HepG2 (cell line): ENCODE measurements at regions not wholly inside any gene's neighbourhood (a gene's known extent, or its start where the extent isn't known, plus 50 kb on each side); places are given as distances from the start of the nearest gene placed in this dataset.

Experiments
- ATAC-seq: fragments of 200-7000 bp; cut with Tn5 transposase; 3 replicates; pipeline ENCODE4 v1.9.1; 2020; ENCODE audit warnings: mild to moderate bottlenecking, moderate library complexity
- BruUV-seq: library from RNA; stranded (reverse); fragments of 400-500 nt; replicated peaks from 2 replicates; lab custom pipeline; 2021; lab: Mats Ljungman, UMichigan
- CTCF ChIA-PET: fragments of 300-600 bp; formaldehyde crosslinking; extraction: SDS; loops from one replicate; lab custom pipeline; 2021; ENCODE audit warnings: low total read pairs, inconsistent platforms, low intra/inter-chr PET ratio; lab: Yijun Ruan, JAX
- POLR2A ChIA-PET: fragments of 350-600 bp; sonication (Branson Sonifier 250); formaldehyde crosslinking; loops from one replicate; lab custom pipeline; 2020; ENCODE audit warnings: antibody characterized with exemption, inconsistent platforms; lab: Yijun Ruan, JAX
- DNase-seq: peaks from one replicate; pipeline ENCODE4 v3.0.0-alpha.2; 2015; ENCODE audit warnings: low spot score
- FAIRE-seq: peaks from 3 replicates; lab custom pipeline; 2011; peaks lifted over from hg19 to GRCh38; lab: Jason Lieb, UNC
- H2AFZ ChIP-seq: one replicate; pipeline ENCODE4 v1.6.1; 2011; ENCODE audit warnings: low read length, inconsistent platforms
- H3K27ac ChIP-seq: fragments of 300-600 bp; 3 replicates; pipeline ENCODE4 v1.8.0; 2011; ENCODE audit warnings: mixed run types, mild to moderate bottlenecking, mixed read lengths, low read length, inconsistent platforms; ENCODE audit not compliant: insufficient read depth; ENCODE audit errors: extremely low read length
- H3K27me3 ChIP-seq, 2 experiments: fragments of 200-600 bp in 1 of 2; 2 replicates in 1 of 2; 3 replicates in 1 of 2; pipeline versions ENCODE4 v1.6.0 to v1.8.0; 2011; ENCODE audit warnings: low read length in 2 of 2, mild to moderate bottlenecking in 2 of 2, moderate library complexity in 2 of 2, inconsistent platforms in 1 of 2; ENCODE audit not compliant: insufficient read depth in 2 of 2, control insufficient read depth in 1 of 2
- H3K36me3 ChIP-seq, 2 experiments: fragments of 200-600 bp in 1 of 2; replicated peaks in 1 of 2; 2 replicates in 1 of 2; 3 replicates in 1 of 2; pipeline versions ENCODE4 v1.5.1 to v1.8.0; 2011; ENCODE audit warnings: low read length in 2 of 2, inconsistent platforms in 1 of 2; ENCODE audit not compliant: insufficient read depth in 2 of 2, control insufficient read depth in 1 of 2
- H3K4me1 ChIP-seq: 2 replicates; pipeline ENCODE4 v1.5.1; 2012; ENCODE audit warnings: low read length, inconsistent platforms; ENCODE audit not compliant: insufficient read depth
- H3K4me2 ChIP-seq: 2 replicates; pipeline ENCODE4 v1.6.0; 2011; ENCODE audit warnings: low read depth, low read length, inconsistent platforms
- H3K4me3 ChIP-seq, 3 experiments: fragments of 200-600 bp in 1 of 3; sonication (generic), shearing (Covaris generic) in 1 of 3; replicated peaks in 1 of 3; 2 replicates each; pipeline ENCODE4 v1.5.1; 2011 to 2016; ENCODE audit warnings: low read length in 3 of 3, inconsistent platforms in 2 of 3, low read depth in 2 of 3, mild to moderate bottlenecking in 2 of 3, control low read depth in 1 of 3, mixed read lengths in 1 of 3; ENCODE audit not compliant: insufficient read depth in 1 of 3
- H3K79me2 ChIP-seq: one replicate; pipeline ENCODE4 v1.6.1; 2011; ENCODE audit warnings: low read length, inconsistent platforms; ENCODE audit not compliant: insufficient read depth
- H3K9ac ChIP-seq: 2 replicates; pipeline ENCODE4 v1.6.0; 2011; ENCODE audit warnings: mild to moderate bottlenecking, low read depth, low read length, inconsistent platforms; ENCODE audit not compliant: insufficient read depth
- H3K9me3 ChIP-seq: 2 replicates; pipeline ENCODE4 v1.5.1; 2012; ENCODE audit warnings: mild to moderate bottlenecking, low read length
- H4K20me1 ChIP-seq: 2 replicates; pipeline ENCODE4 v1.6.0; 2011; ENCODE audit warnings: inconsistent platforms, mild to moderate bottlenecking, low read length, moderate library complexity; ENCODE audit not compliant: insufficient read depth
- ADNP ChIP-seq: sonication (generic); formaldehyde crosslinking; IDR thresholded peaks from 2 replicates; pipeline ENCODE4 v1.4.0; 2020; ENCODE audit warnings: missing genetic modification reagents
- AGO2 ChIP-seq: fragments of 200-400 bp; formaldehyde crosslinking; optimal IDR thresholded peaks from 2 replicates; pipeline ENCODE3; 2017; ENCODE audit warnings: mild to moderate bottlenecking, low read depth, low read length, moderate library complexity
- GATA4 ChIP-seq: sonication (generic); IDR thresholded peaks from 2 replicates; pipeline ENCODE4 v1.6.1; 2016; ENCODE audit warnings: antibody characterized with exemption, low read depth, borderline replicate concordance
- MAFG ChIP-seq: sonication (generic); formaldehyde crosslinking; IDR thresholded peaks from 2 replicates; pipeline ENCODE4 v1.5.1; 2020; ENCODE audit warnings: mild to moderate bottlenecking, missing genetic modification reagents
- RORA ChIP-seq: sonication (generic); formaldehyde crosslinking; IDR thresholded peaks from 2 replicates; pipeline ENCODE4 v1.5.0; 2020; ENCODE audit warnings: mild to moderate bottlenecking, missing genetic modification reagents, moderate library complexity
- SALL1 ChIP-seq: sonication (generic); formaldehyde crosslinking; IDR thresholded peaks from 2 replicates; pipeline ENCODE4 v1.8.0; 2022; ENCODE audit warnings: mild to moderate bottlenecking, missing genetic modification reagents
- SMAD9 ChIP-seq: sonication (generic); formaldehyde crosslinking; IDR thresholded peaks from 2 replicates; pipeline ENCODE4 v1.5.1; 2020; ENCODE audit warnings: mild to moderate bottlenecking, missing genetic modification reagents
- SMARCE1 ChIP-seq: fragments of 450-650 bp; IDR thresholded peaks from 2 replicates; pipeline ENCODE4 v1.6.1; 2017; ENCODE audit warnings: borderline replicate concordance
- SYNCRIP ChIP-seq: fragments of 200-400 bp; formaldehyde crosslinking; IDR thresholded peaks from 2 replicates; pipeline ENCODE4 v1.6.1; 2018; ENCODE audit warnings: mild to moderate bottlenecking, low read depth, low read length; ENCODE audit not compliant: insufficient read depth
- TCF7 ChIP-seq: sonication (generic); IDR thresholded peaks from 2 replicates; pipeline ENCODE4 v1.6.1; 2016; ENCODE audit warnings: antibody characterized with exemption, low read depth
- ZFP1 ChIP-seq: IDR thresholded peaks from 2 replicates; pipeline ENCODE4 v1.6.1; 2016
- ZFP62 ChIP-seq: sonication (generic); formaldehyde crosslinking; IDR thresholded peaks from 2 replicates; pipeline ENCODE4 v1.4.0; 2020; ENCODE audit warnings: missing genetic modification reagents
- ZNF468 ChIP-seq: sonication (generic); formaldehyde crosslinking; IDR thresholded peaks from 2 replicates; pipeline ENCODE4 v1.8.0; 2022; ENCODE audit warnings: mild to moderate bottlenecking, moderate library complexity, missing genetic modification reagents
- ZSCAN21 ChIP-seq: sonication (generic); formaldehyde crosslinking; IDR thresholded peaks from 2 replicates; pipeline ENCODE4 v1.8.0; 2022; ENCODE audit warnings: mild to moderate bottlenecking, missing genetic modification reagents, moderate library complexity, borderline replicate concordance
- WGBS: methylation state at CpG from one replicate; pipeline ENCODE4 v1.1.6; 2017; ENCODE audit warnings: low lambda C conversion rate; 5-methylcytosine and 5-hydroxymethylcytosine counted together
- in situ Hi-C: cut with HindIII; loops from 2 replicates; pipeline ENCODE4 v1.10.0; 2017; ENCODE audit warnings: low pct_unique_long_range_greater_than_20kb; ENCODE audit not compliant: extremely low pct_ligation_motif_present
- intact Hi-C: fragments of 100-400 bp; cut with micrococcal nuclease; formaldehyde crosslinking; loops from one replicate; pipeline ENCODE4 v1.10.0; 2022; ENCODE audit not compliant: unreplicated experiment
- TF ChIP-seq, protein P1 (sequence below): sonication (generic); formaldehyde crosslinking; IDR thresholded peaks from 2 replicates; pipeline ENCODE4 v1.4.0; 2020; ENCODE audit warnings: low read depth, mild to moderate bottlenecking, missing genetic modification reagents

DNA sequence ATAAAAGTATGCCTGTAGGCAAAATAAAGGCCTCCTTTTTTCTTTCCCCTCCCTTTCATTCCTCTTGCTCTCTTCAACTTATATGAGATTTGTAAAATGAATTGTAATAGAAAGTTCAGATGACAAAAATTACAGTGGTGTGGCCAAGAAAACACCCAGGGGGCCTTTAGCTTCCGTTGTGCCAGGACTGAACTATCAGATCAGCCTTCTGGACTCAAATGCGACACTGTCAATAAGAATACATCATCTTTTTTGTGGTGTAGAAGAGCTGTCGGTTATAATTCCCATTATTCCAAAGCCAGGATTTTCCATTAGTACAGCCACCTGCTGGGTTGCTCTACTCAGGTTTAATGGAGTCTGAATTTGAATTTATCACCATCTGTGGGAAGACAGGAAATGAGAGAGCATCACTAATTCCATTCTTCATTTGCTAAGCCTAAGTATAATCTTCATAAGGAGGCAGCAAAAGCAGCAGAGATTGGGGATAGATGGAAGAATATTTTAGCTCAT lies 443.4 kb downstream of the ANXA1 start (continued):
- no peak for TF ChIP-seq ADNP
- no peak for TF ChIP-seq SALL1
- no peak for TF ChIP-seq ZNF468 (CRISPR knock-in tag)
- no peak for TF ChIP-seq ZFP1 (CRISPR knock-in tag)
- TF ChIP-seq SYNCRIP = no peak
- TF ChIP-seq AGO2 = no peak
- no peak for TF ChIP-seq SMARCE1
- TF ChIP-seq TCF7 = no peak

GRCh38 chr9:73596321-73596720 lies 444.7 kb downstream of the ANXA1 start:
- in situ Hi-C loops = no loop called here

More at GRCh38 chr9:73596321-73596720, 444.7 kb downstream of the ANXA1 start:
- Histone ChIP-seq H3K9me3 (no peaks in the 10 kb centered on the region), H3K4me2 (no peak overlapping the region), H3K79me2 (no peaks in the 10 kb centered on the region), H3K27me3 (no peaks in the 10 kb centered on the region), H3K4me1 (no peaks in the 10 kb centered on the region), H2AFZ (no peak overlapping the region), H3K27ac (no peak overlapping the region), H4K20me1 (no peaks in the 10 kb centered on the region), H3K36me3 (no peaks in the 10 kb centered on the region), H3K4me3 (no peak overlapping the region), H3K9ac (no peak overlapping the region)
- ChIA-PET CTCF (no interaction called here), POLR2A (no interaction called here)
- ATAC-seq = no peak
- no peak for TF ChIP-seq MAFG
- TF ChIP-seq, protein P1, sequence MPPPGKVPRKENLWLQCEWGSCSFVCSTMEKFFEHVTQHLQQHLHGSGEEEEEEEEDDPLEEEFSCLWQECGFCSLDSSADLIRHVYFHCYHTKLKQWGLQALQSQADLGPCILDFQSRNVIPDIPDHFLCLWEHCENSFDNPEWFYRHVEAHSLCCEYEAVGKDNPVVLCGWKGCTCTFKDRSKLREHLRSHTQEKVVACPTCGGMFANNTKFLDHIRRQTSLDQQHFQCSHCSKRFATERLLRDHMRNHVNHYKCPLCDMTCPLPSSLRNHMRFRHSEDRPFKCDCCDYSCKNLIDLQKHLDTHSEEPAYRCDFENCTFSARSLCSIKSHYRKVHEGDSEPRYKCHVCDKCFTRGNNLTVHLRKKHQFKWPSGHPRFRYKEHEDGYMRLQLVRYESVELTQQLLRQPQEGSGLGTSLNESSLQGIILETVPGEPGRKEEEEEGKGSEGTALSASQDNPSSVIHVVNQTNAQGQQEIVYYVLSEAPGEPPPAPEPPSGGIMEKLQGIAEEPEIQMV (CRISPR knock-in tag) = no peak
- TF ChIP-seq GATA4 = no peak
- no peak for TF ChIP-seq ZFP62 (CRISPR knock-in tag)
- no peak for TF ChIP-seq ZSCAN21 (CRISPR knock-in tag)
- TF ChIP-seq RORA (CRISPR knock-in tag) = no peak
- no peak for TF ChIP-seq SMAD9 (CRISPR knock-in tag)
- no peak for FAIRE-seq
- intact Hi-C loops = no loop called here
- DNase-seq = no peak
- BruUV-seq = no TSS peak
- 50% methylated on average over 1 of the region's 1 CpG for WGBS
